ENCODE measurements at regions not wholly inside any gene's neighbourhood (a gene's known extent, or its start where the extent isn't known, plus 50 kb on each side); places are given as distances from the start of the nearest gene placed in this dataset.

DNA sequence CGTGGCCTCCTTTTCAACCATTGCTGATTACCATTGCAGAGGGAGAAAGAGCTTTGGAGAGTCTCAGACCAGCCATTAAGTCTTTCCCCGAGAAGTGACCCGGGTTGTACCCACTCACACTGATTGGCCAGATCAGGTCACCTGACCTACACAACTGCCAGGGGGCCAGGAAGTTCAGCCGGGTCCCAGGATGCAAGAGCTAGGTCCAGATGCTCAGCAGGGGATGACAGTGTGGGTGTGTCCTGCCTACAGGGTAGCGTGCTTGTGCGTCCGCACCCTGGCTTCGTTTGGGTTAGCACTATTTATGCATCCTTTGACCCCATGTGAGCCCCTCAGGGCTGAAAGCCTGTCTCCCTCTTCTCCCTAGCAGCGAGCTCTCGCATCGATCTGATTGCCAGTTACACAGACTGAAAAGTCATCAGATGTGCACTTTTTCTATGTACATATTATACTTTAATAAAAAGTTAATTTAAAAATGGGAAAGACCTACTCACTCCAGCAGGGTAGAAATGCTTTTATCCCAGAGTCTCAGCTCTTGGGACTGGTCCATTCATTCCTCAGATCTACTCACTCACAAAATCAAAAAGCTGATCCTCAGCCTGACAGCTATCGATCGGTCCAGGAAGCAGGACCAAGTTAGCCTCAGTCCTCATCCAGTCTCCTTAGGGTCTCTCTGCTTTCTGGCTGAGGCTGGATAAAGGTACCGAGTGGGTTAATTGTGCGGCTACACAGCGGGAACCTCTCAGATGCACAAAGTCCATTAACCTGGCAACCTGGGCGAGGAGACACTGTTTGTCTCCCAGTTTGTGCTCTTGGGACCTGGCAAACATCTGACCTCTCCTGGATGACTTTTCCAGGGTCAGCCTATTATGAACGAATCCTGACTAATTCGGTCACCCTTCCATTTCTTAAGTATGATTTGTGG lies 68.0 kb downstream of the SERPINA3 start (continued):
- TF ChIP-seq, protein P1, sequence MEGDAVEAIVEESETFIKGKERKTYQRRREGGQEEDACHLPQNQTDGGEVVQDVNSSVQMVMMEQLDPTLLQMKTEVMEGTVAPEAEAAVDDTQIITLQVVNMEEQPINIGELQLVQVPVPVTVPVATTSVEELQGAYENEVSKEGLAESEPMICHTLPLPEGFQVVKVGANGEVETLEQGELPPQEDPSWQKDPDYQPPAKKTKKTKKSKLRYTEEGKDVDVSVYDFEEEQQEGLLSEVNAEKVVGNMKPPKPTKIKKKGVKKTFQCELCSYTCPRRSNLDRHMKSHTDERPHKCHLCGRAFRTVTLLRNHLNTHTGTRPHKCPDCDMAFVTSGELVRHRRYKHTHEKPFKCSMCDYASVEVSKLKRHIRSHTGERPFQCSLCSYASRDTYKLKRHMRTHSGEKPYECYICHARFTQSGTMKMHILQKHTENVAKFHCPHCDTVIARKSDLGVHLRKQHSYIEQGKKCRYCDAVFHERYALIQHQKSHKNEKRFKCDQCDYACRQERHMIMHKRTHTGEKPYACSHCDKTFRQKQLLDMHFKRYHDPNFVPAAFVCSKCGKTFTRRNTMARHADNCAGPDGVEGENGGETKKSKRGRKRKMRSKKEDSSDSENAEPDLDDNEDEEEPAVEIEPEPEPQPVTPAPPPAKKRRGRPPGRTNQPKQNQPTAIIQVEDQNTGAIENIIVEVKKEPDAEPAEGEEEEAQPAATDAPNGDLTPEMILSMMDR (CRISPR knock-in tag; IDR thresholded peaks at IDR 0.05), result peak; percentile 57
- TF ChIP-seq TEAD2 (CRISPR knock-in tag; IDR thresholded peaks at IDR 0.05), result no peak
- TF ChIP-seq, protein P2, sequence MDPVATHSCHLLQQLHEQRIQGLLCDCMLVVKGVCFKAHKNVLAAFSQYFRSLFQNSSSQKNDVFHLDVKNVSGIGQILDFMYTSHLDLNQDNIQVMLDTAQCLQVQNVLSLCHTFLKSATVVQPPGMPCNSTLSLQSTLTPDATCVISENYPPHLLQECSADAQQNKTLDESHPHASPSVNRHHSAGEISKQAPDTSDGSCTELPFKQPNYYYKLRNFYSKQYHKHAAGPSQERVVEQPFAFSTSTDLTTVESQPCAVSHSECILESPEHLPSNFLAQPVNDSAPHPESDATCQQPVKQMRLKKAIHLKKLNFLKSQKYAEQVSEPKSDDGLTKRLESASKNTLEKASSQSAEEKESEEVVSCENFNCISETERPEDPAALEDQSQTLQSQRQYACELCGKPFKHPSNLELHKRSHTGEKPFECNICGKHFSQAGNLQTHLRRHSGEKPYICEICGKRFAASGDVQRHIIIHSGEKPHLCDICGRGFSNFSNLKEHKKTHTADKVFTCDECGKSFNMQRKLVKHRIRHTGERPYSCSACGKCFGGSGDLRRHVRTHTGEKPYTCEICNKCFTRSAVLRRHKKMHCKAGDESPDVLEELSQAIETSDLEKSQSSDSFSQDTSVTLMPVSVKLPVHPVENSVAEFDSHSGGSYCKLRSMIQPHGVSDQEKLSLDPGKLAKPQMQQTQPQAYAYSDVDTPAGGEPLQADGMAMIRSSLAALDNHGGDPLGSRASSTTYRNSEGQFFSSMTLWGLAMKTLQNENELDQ (CRISPR knock-in tag; IDR thresholded peaks at IDR 0.05; ENCODE audit: borderline replicate concordance), result no peak
- no peak for TF ChIP-seq RNF2 (conservative IDR thresholded peaks at IDR 0.05; ENCODE audit: low read depth)
- no peak for TF ChIP-seq HMG20B (CRISPR knock-in tag; conservative IDR thresholded peaks at IDR 0.05)
- TF ChIP-seq, protein P3, sequence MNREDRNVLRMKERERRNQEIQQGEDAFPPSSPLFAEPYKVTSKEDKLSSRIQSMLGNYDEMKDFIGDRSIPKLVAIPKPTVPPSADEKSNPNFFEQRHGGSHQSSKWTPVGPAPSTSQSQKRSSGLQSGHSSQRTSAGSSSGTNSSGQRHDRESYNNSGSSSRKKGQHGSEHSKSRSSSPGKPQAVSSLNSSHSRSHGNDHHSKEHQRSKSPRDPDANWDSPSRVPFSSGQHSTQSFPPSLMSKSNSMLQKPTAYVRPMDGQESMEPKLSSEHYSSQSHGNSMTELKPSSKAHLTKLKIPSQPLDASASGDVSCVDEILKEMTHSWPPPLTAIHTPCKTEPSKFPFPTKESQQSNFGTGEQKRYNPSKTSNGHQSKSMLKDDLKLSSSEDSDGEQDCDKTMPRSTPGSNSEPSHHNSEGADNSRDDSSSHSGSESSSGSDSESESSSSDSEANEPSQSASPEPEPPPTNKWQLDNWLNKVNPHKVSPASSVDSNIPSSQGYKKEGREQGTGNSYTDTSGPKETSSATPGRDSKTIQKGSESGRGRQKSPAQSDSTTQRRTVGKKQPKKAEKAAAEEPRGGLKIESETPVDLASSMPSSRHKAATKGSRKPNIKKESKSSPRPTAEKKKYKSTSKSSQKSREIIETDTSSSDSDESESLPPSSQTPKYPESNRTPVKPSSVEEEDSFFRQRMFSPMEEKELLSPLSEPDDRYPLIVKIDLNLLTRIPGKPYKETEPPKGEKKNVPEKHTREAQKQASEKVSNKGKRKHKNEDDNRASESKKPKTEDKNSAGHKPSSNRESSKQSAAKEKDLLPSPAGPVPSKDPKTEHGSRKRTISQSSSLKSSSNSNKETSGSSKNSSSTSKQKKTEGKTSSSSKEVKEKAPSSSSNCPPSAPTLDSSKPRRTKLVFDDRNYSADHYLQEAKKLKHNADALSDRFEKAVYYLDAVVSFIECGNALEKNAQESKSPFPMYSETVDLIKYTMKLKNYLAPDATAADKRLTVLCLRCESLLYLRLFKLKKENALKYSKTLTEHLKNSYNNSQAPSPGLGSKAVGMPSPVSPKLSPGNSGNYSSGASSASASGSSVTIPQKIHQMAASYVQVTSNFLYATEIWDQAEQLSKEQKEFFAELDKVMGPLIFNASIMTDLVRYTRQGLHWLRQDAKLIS (CRISPR knock-in tag; IDR thresholded peaks at IDR 0.05), result no peak
- no peak for TF ChIP-seq ZSCAN30 (CRISPR knock-in tag; IDR thresholded peaks at IDR 0.05)
- TF ChIP-seq NCOR1 (IDR thresholded peaks at IDR 0.05; ENCODE audit: borderline replicate concordance, low read length), result peak; percentile 29; the same call in 1 of the 2 replicates
- TF ChIP-seq, protein P4, sequence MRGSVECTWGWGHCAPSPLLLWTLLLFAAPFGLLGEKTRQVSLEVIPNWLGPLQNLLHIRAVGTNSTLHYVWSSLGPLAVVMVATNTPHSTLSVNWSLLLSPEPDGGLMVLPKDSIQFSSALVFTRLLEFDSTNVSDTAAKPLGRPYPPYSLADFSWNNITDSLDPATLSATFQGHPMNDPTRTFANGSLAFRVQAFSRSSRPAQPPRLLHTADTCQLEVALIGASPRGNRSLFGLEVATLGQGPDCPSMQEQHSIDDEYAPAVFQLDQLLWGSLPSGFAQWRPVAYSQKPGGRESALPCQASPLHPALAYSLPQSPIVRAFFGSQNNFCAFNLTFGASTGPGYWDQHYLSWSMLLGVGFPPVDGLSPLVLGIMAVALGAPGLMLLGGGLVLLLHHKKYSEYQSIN (CRISPR knock-in tag; IDR thresholded peaks at IDR 0.05; ENCODE audit: borderline replicate concordance), result no peak
- no peak for TF ChIP-seq ZNF567 (CRISPR knock-in tag; IDR thresholded peaks at IDR 0.05; ENCODE audit: borderline replicate concordance)
- no peak for TF ChIP-seq HNRNPUL1 (IDR thresholded peaks at IDR 0.05; ENCODE audit: low read depth, low read length)
- TF ChIP-seq SRF (IDR thresholded peaks at IDR 0.05; ENCODE audit: low read depth, low read length), result no peak
- TF ChIP-seq ZNF619 (CRISPR knock-in tag; IDR thresholded peaks at IDR 0.05), result no peak
- no peak for TF ChIP-seq HNRNPK (IDR thresholded peaks at IDR 0.05; ENCODE audit: low read depth, low read length, poor library complexity, severe bottlenecking)
- TF ChIP-seq REL (CRISPR knock-in tag; conservative IDR thresholded peaks at IDR 0.05), result no peak
- TF ChIP-seq, protein P5, sequence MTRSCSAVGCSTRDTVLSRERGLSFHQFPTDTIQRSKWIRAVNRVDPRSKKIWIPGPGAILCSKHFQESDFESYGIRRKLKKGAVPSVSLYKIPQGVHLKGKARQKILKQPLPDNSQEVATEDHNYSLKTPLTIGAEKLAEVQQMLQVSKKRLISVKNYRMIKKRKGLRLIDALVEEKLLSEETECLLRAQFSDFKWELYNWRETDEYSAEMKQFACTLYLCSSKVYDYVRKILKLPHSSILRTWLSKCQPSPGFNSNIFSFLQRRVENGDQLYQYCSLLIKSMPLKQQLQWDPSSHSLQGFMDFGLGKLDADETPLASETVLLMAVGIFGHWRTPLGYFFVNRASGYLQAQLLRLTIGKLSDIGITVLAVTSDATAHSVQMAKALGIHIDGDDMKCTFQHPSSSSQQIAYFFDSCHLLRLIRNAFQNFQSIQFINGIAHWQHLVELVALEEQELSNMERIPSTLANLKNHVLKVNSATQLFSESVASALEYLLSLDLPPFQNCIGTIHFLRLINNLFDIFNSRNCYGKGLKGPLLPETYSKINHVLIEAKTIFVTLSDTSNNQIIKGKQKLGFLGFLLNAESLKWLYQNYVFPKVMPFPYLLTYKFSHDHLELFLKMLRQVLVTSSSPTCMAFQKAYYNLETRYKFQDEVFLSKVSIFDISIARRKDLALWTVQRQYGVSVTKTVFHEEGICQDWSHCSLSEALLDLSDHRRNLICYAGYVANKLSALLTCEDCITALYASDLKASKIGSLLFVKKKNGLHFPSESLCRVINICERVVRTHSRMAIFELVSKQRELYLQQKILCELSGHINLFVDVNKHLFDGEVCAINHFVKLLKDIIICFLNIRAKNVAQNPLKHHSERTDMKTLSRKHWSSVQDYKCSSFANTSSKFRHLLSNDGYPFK (CRISPR knock-in tag; IDR thresholded peaks at IDR 0.05; ENCODE audit: borderline replicate concordance), result no peak

Measured in HepG2 (cell line).